ENCODE measurements at regions not wholly inside any gene's neighbourhood (a gene's known extent, or its start where the extent isn't known, plus 50 kb on each side); places are given as distances from the start of the nearest gene placed in this dataset.
"Not testable (repeated sequence)": the region's sequence is repeated elsewhere in the genome, so short reads cannot be mapped to it uniquely, and the experiment has no call there.

GRCh38 chr14:57046175-57046574, 222.5 kb downstream of the EXOC5 start:
- H3K4me3 ChIP-seq (ENCODE audit: low read depth, low read length) = no peak overlapping the region
- DNase-seq (ENCODE audit: low read depth) = no peak
- no peak for TF ChIP-seq CTCF (IDR thresholded peaks at IDR 0.05; ENCODE audit: low read depth, low read length, missing control alignments)

GRCh38 chr14:57044101-57044973, 224.4 kb downstream of the EXOC5 start:
- not testable (repeated sequence) for DNase-seq (ENCODE audit: low read depth); H3K4me3 ChIP-seq (ENCODE audit: low read depth, low read length)

- H3K4me3 ChIP-seq (ENCODE audit: low read depth, low read length) = no peak overlapping the region
- TF ChIP-seq CTCF (IDR thresholded peaks at IDR 0.05; ENCODE audit: low read depth, low read length, missing control alignments) = no peak
- peak; percentile 13 for DNase-seq (ENCODE audit: low read depth)
Observed at GRCh38 chr14:57038689-57039088, 228.4 kb upstream of the OTX2 start.

- TF ChIP-seq CTCF (IDR thresholded peaks at IDR 0.05; ENCODE audit: low read depth, low read length, missing control alignments) = no peak
- no peak overlapping the region for H3K4me3 ChIP-seq (ENCODE audit: low read depth, low read length)
- no peak for DNase-seq (ENCODE audit: low read depth)
Observed at GRCh38 chr14:57031474-57031873, 221.2 kb upstream of the OTX2 start.

- TF ChIP-seq CTCF (IDR thresholded peaks at IDR 0.05; ENCODE audit: low read depth, low read length, missing control alignments) = no peak
- DNase-seq (ENCODE audit: low read depth) = no peak
- H3K4me3 ChIP-seq (ENCODE audit: low read depth, low read length) = no peak overlapping the region
Observed at GRCh38 chr14:57029620-57030253, 219.5 kb upstream of the OTX2 start.

GRCh38 chr14:57025456-57025855, 215.2 kb upstream of the OTX2 start:
- no peak for DNase-seq (ENCODE audit: low read depth)
- no peak overlapping the region for H3K4me3 ChIP-seq (ENCODE audit: low read depth, low read length)
- TF ChIP-seq CTCF (IDR thresholded peaks at IDR 0.05; ENCODE audit: low read depth, low read length, missing control alignments) = no peak

GRCh38 chr14:57022608-57023007, 212.3 kb upstream of the OTX2 start:
- TF ChIP-seq CTCF (IDR thresholded peaks at IDR 0.05; ENCODE audit: low read depth, low read length, missing control alignments) = no peak
- no peak overlapping the region for H3K4me3 ChIP-seq (ENCODE audit: low read depth, low read length)
- DNase-seq (ENCODE audit: low read depth) = no peak

Measured in GM12864 (cell line).